MCF 10A (cell line): ENCODE measurements at regions not wholly inside any gene's neighbourhood (a gene's known extent, or its start where the extent isn't known, plus 50 kb on each side); places are given as distances from the start of the nearest gene placed in this dataset.

Experiments used
- BruUV-seq: library from RNA; stranded (reverse); fragments of 400-500 nt; replicated peaks from 2 replicates; lab custom pipeline; 2021; lab: Mats Ljungman, UMichigan
- CTCF ChIA-PET: fragments of 300-600 bp; sonication (Branson Sonifier 250); formaldehyde crosslinking; extraction: SDS; loops from one replicate; lab custom pipeline; 2021; ENCODE audit warnings: antibody characterized with exemption, inconsistent platforms; lab: Yijun Ruan, JAX
- POLR2A ChIA-PET: fragments of 300-600, 350-650 bp; sonication (Branson Sonifier 250); formaldehyde crosslinking; extraction: SDS; loops from one replicate; lab custom pipeline; 2020; ENCODE audit warnings: antibody characterized with exemption, inconsistent platforms; lab: Yijun Ruan, JAX
- DNase-seq: peaks from one replicate; pipeline ENCODE4 v3.0.0-alpha.2; 2018; ENCODE audit not compliant: unreplicated experiment
- H3K27ac Mint-ChIP-seq: one replicate; pipeline ENCODE4 v1.8.0; 2022; ENCODE audit warnings: mild to moderate bottlenecking, low read depth, mixed read lengths; ENCODE audit not compliant: unreplicated experiment
- H3K27me3 Mint-ChIP-seq: one replicate; pipeline ENCODE4 v1.8.0; 2022; ENCODE audit warnings: mixed read lengths; ENCODE audit not compliant: insufficient read depth, unreplicated experiment
- H3K36me3 Mint-ChIP-seq: one replicate; pipeline ENCODE4 v1.8.0; 2022; ENCODE audit warnings: mild to moderate bottlenecking, moderate library complexity, mixed read lengths; ENCODE audit not compliant: insufficient read depth, unreplicated experiment
- H3K4me1 Mint-ChIP-seq: one replicate; pipeline ENCODE4 v1.8.0; 2022; ENCODE audit warnings: mixed read lengths; ENCODE audit not compliant: insufficient read depth, unreplicated experiment
- H3K4me3 Mint-ChIP-seq: one replicate; pipeline ENCODE4 v1.8.0; 2022; ENCODE audit warnings: mild to moderate bottlenecking, moderate library complexity, mixed read lengths; ENCODE audit not compliant: unreplicated experiment
- H3K9me3 Mint-ChIP-seq: one replicate; pipeline ENCODE4 v1.8.0; 2022; ENCODE audit warnings: mixed read lengths; ENCODE audit not compliant: unreplicated experiment
- CTCF ChIP-seq: fragments of 200-600 bp; IDR thresholded peaks from one replicate; pipeline ENCODE4 v1.8.0; 2022; ENCODE audit warnings: antibody characterized with exemption, mild to moderate bottlenecking; ENCODE audit not compliant: unreplicated experiment
- intact Hi-C: fragments of 100-400 bp; cut with micrococcal nuclease; formaldehyde crosslinking; loops from 2 replicates; pipeline ENCODE4 v1.14.1; 2022

- Mint-ChIP-seq H3K27me3 (no peaks in the 10 kb centered on the region), H3K9me3 (peaks cover 8% of the 10 kb centered on the region), H3K27ac (no peak overlapping the region), H3K4me3 (no peak overlapping the region), H3K4me1 (no peaks in the 10 kb centered on the region), H3K36me3 (no peaks in the 10 kb centered on the region)
- no peak for TF ChIP-seq CTCF
- ChIA-PET CTCF (no interaction called here), POLR2A (interaction anchor here (0.6 kb wide), 1 partner anchor 41 kb away, joined by 3 read pairs; no protein-coding TSS in a partner anchor)
- intact Hi-C loops, result no loop called here
- BruUV-seq, result no TSS peak
- DNase-seq, result no peak
These were observed 745.7 kb downstream of the RFPL4B start for GRCh38 chr6:113092795-113093194.

GRCh38 chr6:113094779-113095178 is 747.6 kb downstream of the RFPL4B start:
- POLR2A ChIA-PET, result no interaction called here
- Mint-ChIP-seq H3K4me1 (no peaks in the 10 kb centered on the region), H3K27ac (no peak overlapping the region), H3K36me3 (no peaks in the 10 kb centered on the region), H3K4me3 (no peak overlapping the region), H3K9me3 (peaks cover 8% of the 10 kb centered on the region), H3K27me3 (no peaks in the 10 kb centered on the region)
- no TSS peak for BruUV-seq
- intact Hi-C loops, result no loop called here
- TF ChIP-seq CTCF, result no peak
- CTCF ChIA-PET, result interaction anchor here (0.6 to 0.8 kb wide), 4 partner anchors 10 to 760 kb away, joined by 3 to 4 read pairs (median 4); no protein-coding TSS in a partner anchor
- peak; percentile 18 for DNase-seq

GRCh38 chr6:113095841-113096240 is 748.7 kb downstream of the RFPL4B start:
- Mint-ChIP-seq H3K4me1 (no peaks in the 10 kb centered on the region), H3K36me3 (no peaks in the 10 kb centered on the region), H3K4me3 (no peak overlapping the region), H3K9me3 (peaks cover 8% of the 10 kb centered on the region), H3K27ac (no peak overlapping the region), H3K27me3 (no peaks in the 10 kb centered on the region)
- BruUV-seq, result no TSS peak
- POLR2A ChIA-PET, result no interaction called here
- no peak for DNase-seq
- CTCF ChIA-PET, result no interaction called here
- intact Hi-C loops, result no loop called here
- no peak for TF ChIP-seq CTCF

- no TSS peak for BruUV-seq
- Mint-ChIP-seq H3K36me3 (no peaks in the 10 kb centered on the region), H3K4me3 (no peak overlapping the region), H3K9me3 (peaks cover 8% of the 10 kb centered on the region), H3K27me3 (no peaks in the 10 kb centered on the region), H3K27ac (no peak overlapping the region), H3K4me1 (peaks cover 11% of the 10 kb centered on the region)
- peak; percentile 30 for DNase-seq
- ChIA-PET POLR2A (no interaction called here), CTCF (no interaction called here)
- intact Hi-C loops, result no loop called here
- no peak for TF ChIP-seq CTCF
These were observed 754.4 kb upstream of the MARCKS start for GRCh38 chr6:113102761-113103160.
